ENCODE measurements at regions not wholly inside any gene's neighbourhood (a gene's known extent, or its start where the extent isn't known, plus 50 kb on each side); places are given as distances from the start of the nearest gene placed in this dataset.

GRCh38 chr10:6738112-6738768, 158.2 kb upstream of the PRKCQ start (continued):
- TF ChIP-seq NANOG (IDR thresholded peaks at IDR 0.05; ENCODE audit: borderline replicate concordance) (no peak), POLR2AphosphoS5 (IDR thresholded peaks at IDR 0.05; ENCODE audit: low read depth) (no peak), REST (IDR thresholded peaks at IDR 0.05; ENCODE audit: unreplicated experiment) (no peak), EZH2 (IDR thresholded peaks at IDR 0.05; ENCODE audit: low read depth, unreplicated experiment) (no peak), ZNF114 (CRISPR knock-in tag; IDR thresholded peaks at IDR 0.05) (no peak), CREB1 (CRISPR knock-in tag; IDR thresholded peaks at IDR 0.05; ENCODE audit: low read depth) (no peak), EZH2phosphoT487 (IDR thresholded peaks at IDR 0.05; ENCODE audit: unreplicated experiment) (no peak)

DNA sequence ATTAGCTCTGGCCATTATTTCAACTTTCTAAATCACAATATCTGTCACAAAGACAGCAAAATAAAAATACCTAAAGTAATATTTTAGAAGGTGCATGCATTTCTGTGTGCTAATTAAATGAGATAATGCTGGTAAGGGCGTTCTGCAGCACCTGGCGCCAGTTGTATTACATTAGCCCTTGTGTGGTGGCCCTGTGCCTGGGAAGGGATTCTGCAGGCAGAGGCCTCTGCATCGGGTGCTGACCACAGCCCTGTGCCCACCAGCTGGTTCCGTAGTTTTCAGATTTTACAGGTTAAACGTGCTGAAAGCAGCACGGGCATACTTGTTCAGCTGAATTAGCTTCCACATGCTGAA, 157.7 kb upstream of the PRKCQ start:
- peak; percentile 26 for ATAC-seq

More for the DNA sequence above, 157.7 kb upstream of the PRKCQ start:
- Histone ChIP-seq H4K20me1 (replicated peaks; ENCODE audit: insufficient read depth) (no peaks in the 10 kb centered on the region), H3K27me3 (ENCODE audit: insufficient read depth) (no peaks in the 10 kb centered on the region), H3K9me2 (ENCODE audit: insufficient read depth) (no peaks in the 10 kb centered on the region), H3K79me2 (replicated peaks; ENCODE audit: insufficient read depth) (no peaks in the 10 kb centered on the region), H3K4me3 (no peak overlapping the region), H3K4me1 (ENCODE audit: insufficient read depth) (peaks cover 32% of the 10 kb centered on the region), H2AFZ (peak overlapping the region; percentile 80), H3K36me3 (ENCODE audit: insufficient read depth) (no peaks in the 10 kb centered on the region), H3F3A (replicated peaks; ENCODE audit: low read depth) (no peaks in the 10 kb centered on the region), H3K4me2 (peak overlapping the region; percentile 49), H3K27ac (ENCODE audit: low read depth) (peak overlapping the region; percentile 41; the same call in 1 of the 2 replicates)
- H3K27me3 Mint-ChIP-seq (ENCODE audit: insufficient read depth, low read depth, poor library complexity): peaks cover 6% of the 10 kb centered on the region
- no peak for DNase-seq (ENCODE audit: low spot score)
- H3K4me3 Mint-ChIP-seq: no peak overlapping the region
- peak overlapping the region; percentile 60 for H3K27ac Mint-ChIP-seq
- H3K4me1 Mint-ChIP-seq: peaks cover 36% of the 10 kb centered on the region
- H3K36me3 Mint-ChIP-seq (ENCODE audit: low read depth): no peaks in the 10 kb centered on the region
- H3K9me3 Mint-ChIP-seq: no peaks in the 10 kb centered on the region
- TF ChIP-seq NANOG (IDR thresholded peaks at IDR 0.05; ENCODE audit: borderline replicate concordance) (no peak), REST (IDR thresholded peaks at IDR 0.05; ENCODE audit: unreplicated experiment) (no peak), POLR2AphosphoS5 (IDR thresholded peaks at IDR 0.05; ENCODE audit: low read depth) (no peak), JUNB (IDR thresholded peaks at IDR 0.05; ENCODE audit: unreplicated experiment) (no peak), EZH2phosphoT487 (IDR thresholded peaks at IDR 0.05; ENCODE audit: unreplicated experiment) (no peak), ZNF331 (CRISPR knock-in tag; IDR thresholded peaks at IDR 0.05; ENCODE audit: low read depth) (no peak), ZNF114 (CRISPR knock-in tag; IDR thresholded peaks at IDR 0.05) (no peak), CREB1 (CRISPR knock-in tag; IDR thresholded peaks at IDR 0.05; ENCODE audit: low read depth) (no peak)
